OCI-LY3 (cell line): ENCODE measurements at regions not wholly inside any gene's neighbourhood (a gene's known extent, or its start where the extent isn't known, plus 50 kb on each side); places are given as distances from the start of the nearest gene placed in this dataset.

Source experiments
- CTCF ChIP-seq: fragments of 200-600, 300-600 bp; sonication (generic); IDR thresholded peaks from 2 replicates; pipeline ENCODE4 v1.5.1; 2014; ENCODE audit warnings: antibody characterized with exemption, low read length, low read depth
- EZH2phosphoT487 ChIP-seq: fragments of 200-600 bp; shearing (Covaris generic); IDR thresholded peaks from 2 replicates; pipeline ENCODE4 v1.6.1; 2018; ENCODE audit warnings: antibody characterized with exemption, mixed run types, low read depth

DNA sequence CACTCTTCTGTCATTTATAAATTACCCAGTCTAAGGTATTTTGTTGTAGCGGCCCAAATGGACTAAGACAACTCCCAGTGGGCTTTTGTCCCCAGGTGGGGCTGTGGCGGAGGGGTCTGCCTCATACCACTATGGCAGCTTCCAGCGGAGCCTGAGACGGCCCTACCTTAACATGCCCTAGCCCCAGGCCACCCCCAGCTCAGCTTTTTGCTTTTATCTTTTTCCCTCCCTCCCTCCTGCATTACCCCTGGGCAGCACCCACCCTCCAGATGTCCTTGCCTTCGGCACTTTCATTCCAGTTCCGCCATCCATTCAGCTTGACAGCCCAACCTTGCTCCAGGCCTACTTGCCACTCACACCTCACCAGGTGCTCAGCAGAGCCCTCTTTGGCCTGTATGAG lies 307.3 kb downstream of the PTPRU start:
- TF ChIP-seq CTCF, result no peak
- no peak for TF ChIP-seq EZH2phosphoT487
